Endothelial cell of umbilical vein (primary cell): ENCODE measurements at regions not wholly inside any gene's neighbourhood (a gene's known extent, or its start where the extent isn't known, plus 50 kb on each side); places are given as distances from the start of the nearest gene placed in this dataset.

Experiments used
- BruUV-seq: library from RNA; stranded (reverse); fragments of 400-500 nt; replicated peaks from 2 replicates; lab custom pipeline; 2021; lab: Mats Ljungman, UMichigan
- CTCF ChIA-PET: fragments of 300-600, 350-600 bp; sonication (Branson Sonifier 250); formaldehyde crosslinking; loops from one replicate; lab custom pipeline; 2021; ENCODE audit warnings: antibody characterized with exemption, inconsistent platforms; lab: Charles Lee
- POLR2A ChIA-PET: fragments of 300-600, 350-600 bp; sonication (Branson Sonifier 250); formaldehyde crosslinking; loops from one replicate; lab custom pipeline; 2021; ENCODE audit warnings: antibody characterized with exemption, inconsistent platforms; lab: Charles Lee
- DNase-seq: peaks from one replicate; pipeline ENCODE4 v3.0.0-alpha.2; 2011; ENCODE audit warnings: low read depth, low spot score
- FAIRE-seq: peaks from 2 replicates; lab custom pipeline; 2011; peaks lifted over from hg19 to GRCh38; lab: Jason Lieb, UNC
- H2AFZ ChIP-seq: 2 replicates; pipeline ENCODE4 v1.6.0; 2012; ENCODE audit warnings: low read depth, low read length, control low read depth, inconsistent platforms
- H3K27ac ChIP-seq: 2 replicates; pipeline ENCODE4 v1.5.1; 2011; ENCODE audit warnings: low read depth, mild to moderate bottlenecking, control low read depth, low read length, moderate library complexity; ENCODE audit not compliant: insufficient read depth
- H3K27me3 ChIP-seq, 2 experiments: 2 replicates each; pipeline versions ENCODE4 v1.6.0 to v1.6.1; 2011; ENCODE audit warnings: low read length in 2 of 2, mixed read lengths in 1 of 2; ENCODE audit not compliant: control insufficient read depth in 2 of 2, insufficient read depth in 2 of 2
- H3K36me3 ChIP-seq, 2 experiments: 2 replicates in 1 of 2; 3 replicates in 1 of 2; pipeline ENCODE4 v1.5.1; 2011; ENCODE audit warnings: low read length in 2 of 2, mild to moderate bottlenecking in 1 of 2, moderate library complexity in 1 of 2; ENCODE audit not compliant: control insufficient read depth in 2 of 2, insufficient read depth in 2 of 2; ENCODE audit errors: extremely low read depth in 1 of 2
- H3K4me1 ChIP-seq: 3 replicates; pipeline ENCODE4 v1.5.1; 2011; ENCODE audit warnings: mild to moderate bottlenecking, low read length; ENCODE audit not compliant: control insufficient read depth, insufficient read depth; ENCODE audit errors: extremely low read depth
- H3K4me2 ChIP-seq: 2 replicates; pipeline ENCODE4 v1.6.1; 2011; ENCODE audit warnings: low read length, control low read depth, mixed read lengths; ENCODE audit not compliant: insufficient read depth
- H3K4me3 ChIP-seq, 3 experiments: fragments of 200-600 bp in 1 of 3; sonication (generic), shearing (Covaris generic) in 1 of 3; replicated peaks in 1 of 3; 2 replicates each; pipeline ENCODE4 v1.5.1; 2011 to 2016; ENCODE audit warnings: control low read depth in 3 of 3, low read length in 3 of 3, mild to moderate bottlenecking in 2 of 3, inconsistent platforms in 1 of 3, low read depth in 1 of 3, moderate library complexity in 1 of 3; ENCODE audit not compliant: insufficient read depth in 1 of 3
- H3K79me2 ChIP-seq: 2 replicates; pipeline ENCODE4 v1.6.0; 2012; ENCODE audit warnings: low read length, inconsistent platforms; ENCODE audit not compliant: control insufficient read depth, insufficient read depth
- H3K9ac ChIP-seq: replicated peaks from 2 replicates; pipeline ENCODE3; 2011; ENCODE audit warnings: low read length, control low read depth; ENCODE audit not compliant: insufficient read depth; ENCODE audit errors: extremely low read depth
- H3K9me1 ChIP-seq: replicated peaks from 3 replicates; pipeline ENCODE4 v1.6.0; 2011; ENCODE audit warnings: mild to moderate bottlenecking, low read length; ENCODE audit not compliant: control insufficient read depth, insufficient read depth; ENCODE audit errors: extremely low read depth
- H3K9me3 ChIP-seq: replicated peaks from 2 replicates; pipeline ENCODE4 v1.5.1; 2012; ENCODE audit warnings: low read length, inconsistent platforms; ENCODE audit not compliant: control insufficient read depth, insufficient read depth
- H4K20me1 ChIP-seq: replicated peaks from 2 replicates; pipeline ENCODE3; 2011; ENCODE audit warnings: mild to moderate bottlenecking, low read length; ENCODE audit not compliant: control insufficient read depth, insufficient read depth; ENCODE audit errors: extremely low read depth
- CTCF ChIP-seq, 2 donors: IDR thresholded peaks; 1 replicate in 1 of 2; 2 replicates in 1 of 2; pipeline ENCODE4 v1.5.1; 2011; ENCODE audit warnings: low read length in 2 of 2, mild to moderate bottlenecking in 2 of 2, moderate library complexity in 2 of 2, control low read depth in 1 of 2, inconsistent platforms in 1 of 2, low read depth in 1 of 2; ENCODE audit not compliant: insufficient read depth in 1 of 2; ENCODE audit errors: extremely low read depth in 1 of 2
- EZH2 ChIP-seq: IDR thresholded peaks from 2 replicates; pipeline ENCODE4 v1.6.1; 2012; ENCODE audit warnings: borderline replicate concordance, low read depth, mild to moderate bottlenecking, moderate library complexity, low read length, inconsistent platforms; ENCODE audit not compliant: severe bottlenecking
- FOS ChIP-seq: IDR thresholded peaks from 2 replicates; pipeline ENCODE4 v1.6.1; 2011; ENCODE audit warnings: mild to moderate bottlenecking, low read length, moderate library complexity, borderline replicate concordance; ENCODE audit not compliant: insufficient read depth
- GATA2 ChIP-seq: IDR thresholded peaks from 2 replicates; pipeline ENCODE4 v1.7.0; 2011; ENCODE audit warnings: low read depth, mild to moderate bottlenecking, moderate library complexity, mixed read lengths, low read length; ENCODE audit not compliant: insufficient read length, insufficient read depth
- JUN ChIP-seq: IDR thresholded peaks from 2 replicates; pipeline ENCODE4 v1.6.1; 2011; ENCODE audit warnings: borderline replicate concordance, low read depth; ENCODE audit not compliant: insufficient read length, insufficient read depth
- MAX ChIP-seq: IDR thresholded peaks from 2 replicates; pipeline ENCODE4 v1.6.1; 2011; ENCODE audit not compliant: insufficient read depth, insufficient read length
- MYC ChIP-seq: IDR thresholded peaks from one replicate; pipeline ENCODE4 v1.6.1; 2011; ENCODE audit warnings: mild to moderate bottlenecking, low read depth, low read length
- POLR2A ChIP-seq: IDR thresholded peaks from 2 replicates; pipeline ENCODE4 v1.6.1; 2012; ENCODE audit warnings: low read depth, mild to moderate bottlenecking, control low read depth, low read length
- POLR2AphosphoS5 ChIP-seq: IDR thresholded peaks from 2 replicates; pipeline ENCODE4 v1.6.1; 2012; ENCODE audit warnings: low read depth, mild to moderate bottlenecking, control low read depth, low read length, moderate library complexity; ENCODE audit not compliant: insufficient read depth
- dilution Hi-C: fragments of 300-500 bp; cut with MboI; formaldehyde crosslinking; loops from one replicate; pipeline ENCODE4 v1.15.0; 2019; ENCODE audit warnings: low sequenced_read_pairs; ENCODE audit not compliant: extremely low pct_ligation_motif_present
- intact Hi-C: fragments of 100-400 bp; cut with micrococcal nuclease; formaldehyde crosslinking; loops from one replicate; pipeline ENCODE4 v1.10.0; 2022

DNA sequence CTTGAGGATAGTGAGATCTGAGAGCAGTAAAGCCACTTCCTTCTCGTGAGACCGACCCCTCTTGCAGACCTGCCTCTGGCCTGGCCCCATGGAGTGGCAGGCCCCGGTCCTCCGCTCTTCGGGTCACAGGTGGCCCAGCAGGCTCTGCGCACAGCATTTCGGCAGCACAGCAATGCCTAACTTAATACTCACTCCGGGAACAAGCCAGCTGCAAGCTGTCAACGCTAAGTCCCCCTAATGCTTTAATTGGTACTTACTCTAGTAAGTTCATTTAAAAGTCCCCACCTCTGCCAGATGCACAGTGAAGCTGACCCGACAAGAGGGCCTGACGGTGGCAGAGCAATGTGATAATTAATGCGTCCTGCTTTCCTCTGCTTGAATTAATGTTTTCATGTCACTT, 349.3 kb upstream of the B3GAT1 start:
- FAIRE-seq (no peak), DNase-seq (no peak)
- no TSS peak for BruUV-seq
- no peak overlapping the region for H3K4me3 ChIP-seq
- dilution Hi-C loops (no loop called here), intact Hi-C loops (no loop called here)
- TF ChIP-seq EZH2: no peak
- TF ChIP-seq GATA2: no peak
- TF ChIP-seq MAX: no peak
- TF ChIP-seq FOS: no peak
- TF ChIP-seq POLR2AphosphoS5: no peak
- TF ChIP-seq MYC: no peak
- TF ChIP-seq JUN: no peak
- no peak for TF ChIP-seq CTCF (IDR thresholded peaks at IDR 0.05; ENCODE audit: extremely low read depth in 1 of 2, insufficient read depth in 1 of 2, low read depth in 1 of 2, low read length in 2 of 2)
- no peak for TF ChIP-seq POLR2A
- H3K9ac ChIP-seq: no peak overlapping the region
- H3K79me2 ChIP-seq: no peaks in the 10 kb centered on the region
- no peaks in the 10 kb centered on the region for H3K9me1 ChIP-seq
- H3K4me2 ChIP-seq: no peak overlapping the region
- ChIA-PET POLR2A (no interaction called here), CTCF (no interaction called here)
- H2AFZ ChIP-seq: no peak overlapping the region
- H4K20me1 ChIP-seq: no peaks in the 10 kb centered on the region
- no peaks in the 10 kb centered on the region for H3K36me3 ChIP-seq
- H3K27ac ChIP-seq: no peak overlapping the region
- no peaks in the 10 kb centered on the region for H3K9me3 ChIP-seq
- H3K4me1 ChIP-seq: no peaks in the 10 kb centered on the region
- no peaks in the 10 kb centered on the region for H3K27me3 ChIP-seq
